H1 (cell line): ENCODE measurements at regions not wholly inside any gene's neighbourhood (a gene's known extent, or its start where the extent isn't known, plus 50 kb on each side); places are given as distances from the start of the nearest gene placed in this dataset.

ENCODE experiments used
- CTCF ChIA-PET: fragments of 300-600 bp; sonication (Branson Sonifier 250); formaldehyde crosslinking; loops from one replicate; lab custom pipeline; 2021; ENCODE audit not compliant: partially characterized antibody; lab: Charles Lee
- POLR2A ChIA-PET: fragments of 300-600 bp; sonication (Branson Sonifier 250); formaldehyde crosslinking; loops from one replicate; lab custom pipeline; 2021; ENCODE audit warnings: inconsistent platforms; ENCODE audit not compliant: partially characterized antibody; lab: Charles Lee
- DNase-seq, 2 experiments: peaks; one replicate each; pipeline versions ENCODE4 v3.0.0 to v3.0.0-alpha.2; 2010 to 2022; ENCODE audit warnings: low spot score in 2 of 2, low read depth in 1 of 2, mixed read lengths in 1 of 2
- FAIRE-seq: peaks from 2 replicates; lab custom pipeline; 2011; peaks lifted over from hg19 to GRCh38; lab: Jason Lieb, UNC
- H2AFZ ChIP-seq: 2 replicates; pipeline ENCODE4 v1.8.1; 2012; ENCODE audit warnings: low read length, inconsistent platforms
- H2AK5ac ChIP-seq: 2 replicates; pipeline ENCODE4 v1.6.1; 2013; ENCODE audit warnings: low read depth, low read length
- H2BK120ac ChIP-seq: replicated peaks from 2 replicates; pipeline ENCODE3; 2013; ENCODE audit warnings: low read depth, low read length, inconsistent platforms
- H2BK12ac ChIP-seq: 2 replicates; pipeline ENCODE4 v1.6.1; 2013; ENCODE audit warnings: low read depth, low read length
- H2BK15ac ChIP-seq: 2 replicates; pipeline ENCODE4 v1.6.1; 2013; ENCODE audit warnings: low read length
- H2BK20ac ChIP-seq: 2 replicates; pipeline ENCODE4 v1.6.1; 2013; ENCODE audit warnings: low read length
- H2BK5ac ChIP-seq: 2 replicates; pipeline ENCODE4 v1.6.1; 2013; ENCODE audit warnings: low read depth, low read length
- H3K14ac ChIP-seq: 2 replicates; pipeline ENCODE4 v1.6.1; 2013; ENCODE audit warnings: inconsistent platforms; ENCODE audit not compliant: insufficient read length
- H3K18ac ChIP-seq: 2 replicates; pipeline ENCODE4 v1.6.1; 2013; ENCODE audit warnings: low read length; ENCODE audit errors: extremely low read depth
- H3K23ac ChIP-seq: 2 replicates; pipeline ENCODE4 v1.6.1; 2013; ENCODE audit warnings: inconsistent platforms; ENCODE audit not compliant: insufficient read length
- H3K23me2 ChIP-seq: 2 replicates; pipeline ENCODE4 v1.6.1; 2013; ENCODE audit warnings: low read depth, low read length
- H3K27ac ChIP-seq: 2 replicates; pipeline ENCODE4 v1.6.1; 2011; ENCODE audit warnings: low read depth, low read length, inconsistent platforms
- H3K27me3 ChIP-seq, 4 experiments: replicated peaks in 1 of 4; 1 replicate in 1 of 4; 2 replicates in 3 of 4; pipeline versions ENCODE4 v1.6.1 to v1.8.1; 2011 to 2013; ENCODE audit warnings: low read length in 3 of 4, mild to moderate bottlenecking in 3 of 4, inconsistent platforms in 2 of 4, mixed read lengths in 2 of 4, moderate library complexity in 1 of 4; ENCODE audit not compliant: control insufficient read depth in 3 of 4, insufficient read depth in 3 of 4; ENCODE audit errors: extremely low read depth in 1 of 4
- H3K36me3 ChIP-seq, 4 experiments: 2 replicates each; pipeline versions ENCODE4 v1.6.1 to v1.8.1; 2011 to 2013; ENCODE audit warnings: mild to moderate bottlenecking in 4 of 4, low read length in 3 of 4, moderate library complexity in 2 of 4, control low read depth in 1 of 4, inconsistent platforms in 1 of 4; ENCODE audit not compliant: insufficient read depth in 4 of 4, control insufficient read depth in 2 of 4
- H3K4ac ChIP-seq: replicated peaks from 2 replicates; pipeline ENCODE3; 2013; ENCODE audit warnings: low read length, low read depth, mixed read lengths, inconsistent platforms; ENCODE audit not compliant: insufficient read length
- H3K4me1 ChIP-seq, 4 experiments: replicated peaks in 1 of 4; 1 replicate in 1 of 4; 2 replicates in 3 of 4; pipeline versions ENCODE4 v1.6.1 to v1.8.1; 2011 to 2013; ENCODE audit warnings: low read length in 3 of 4, inconsistent platforms in 2 of 4, mixed read lengths in 1 of 4; ENCODE audit not compliant: insufficient read depth in 4 of 4, control insufficient read depth in 3 of 4
- H3K4me2 ChIP-seq, 2 experiments: 2 replicates each; pipeline versions ENCODE4 v1.6.1 to v1.8.1; 2011 to 2013; ENCODE audit warnings: low read depth in 2 of 2, low read length in 2 of 2, control low read depth in 1 of 2, inconsistent platforms in 1 of 2, mild to moderate bottlenecking in 1 of 2; ENCODE audit not compliant: insufficient read depth in 1 of 2
- H3K4me3 ChIP-seq, 4 experiments: fragments of 200-600, 300-600 bp in 1 of 4; sonication (generic), shearing (Covaris generic), sonication (Bioruptor Twin) in 1 of 4; 2 replicates each; pipeline versions ENCODE4 v1.5.1 to v1.8.1; 2011 to 2016; ENCODE audit warnings: low read length in 4 of 4, low read depth in 3 of 4, control low read depth in 2 of 4, inconsistent platforms in 2 of 4, mild to moderate bottlenecking in 2 of 4, mixed read lengths in 1 of 4, moderate library complexity in 1 of 4; ENCODE audit not compliant: insufficient read depth in 2 of 4; ENCODE audit errors: extremely low read depth in 1 of 4
- H3K56ac ChIP-seq: replicated peaks from 2 replicates; pipeline ENCODE3; 2013; ENCODE audit warnings: low read depth, mild to moderate bottlenecking, mixed read lengths, low read length, inconsistent platforms; ENCODE audit not compliant: insufficient read length
- H3K79me1 ChIP-seq: 2 replicates; pipeline ENCODE4 v1.6.1; 2013; ENCODE audit warnings: low read depth, low read length, control low read depth
- H3K79me2 ChIP-seq, 2 experiments: 2 replicates each; pipeline versions ENCODE4 v1.6.1 to v1.8.1; 2012 to 2013; ENCODE audit warnings: low read length in 2 of 2, mild to moderate bottlenecking in 2 of 2, inconsistent platforms in 1 of 2; ENCODE audit not compliant: insufficient read depth in 2 of 2, control insufficient read depth in 1 of 2
- H3K9ac ChIP-seq, 4 experiments: replicated peaks in 1 of 4; 1 replicate in 1 of 4; 2 replicates in 3 of 4; pipeline versions ENCODE4 v1.6.1 to v1.8.1; 2011 to 2013; ENCODE audit warnings: low read depth in 3 of 4, low read length in 3 of 4, control low read depth in 2 of 4, mild to moderate bottlenecking in 2 of 4, moderate library complexity in 2 of 4, inconsistent platforms in 1 of 4; ENCODE audit errors: extremely low read depth in 1 of 4
- H3K9me3 ChIP-seq, 2 experiments: 2 replicates each; pipeline versions ENCODE4 v1.6.1 to v1.8.1; 2012 to 2013; ENCODE audit warnings: mild to moderate bottlenecking in 2 of 2, moderate library complexity in 2 of 2, control low read depth in 1 of 2, inconsistent platforms in 1 of 2, low read depth in 1 of 2, low read length in 1 of 2, mixed read lengths in 1 of 2; ENCODE audit not compliant: insufficient read depth in 2 of 2
- H4K20me1 ChIP-seq, 2 experiments: replicated peaks in 1 of 2; 2 replicates each; pipeline versions ENCODE3 to v1.8.1; 2011 to 2013; ENCODE audit warnings: inconsistent platforms in 2 of 2, low read length in 2 of 2, mild to moderate bottlenecking in 1 of 2; ENCODE audit not compliant: insufficient read depth in 2 of 2, control insufficient read depth in 1 of 2
- H4K5ac ChIP-seq: 2 replicates; pipeline ENCODE4 v1.6.1; 2013; ENCODE audit warnings: low read length, low read depth, mixed read lengths, inconsistent platforms; ENCODE audit not compliant: insufficient read length
- H4K8ac ChIP-seq: 2 replicates; pipeline ENCODE4 v1.8.0; 2013; ENCODE audit warnings: mild to moderate bottlenecking, moderate library complexity, low read length, inconsistent platforms; ENCODE audit not compliant: insufficient read depth; ENCODE audit errors: extremely low read depth
- H4K91ac ChIP-seq: replicated peaks from 2 replicates; pipeline ENCODE3; 2013; ENCODE audit warnings: low read length, mixed read lengths, inconsistent platforms; ENCODE audit not compliant: insufficient read length
- RAD21 ChIP-seq, 2 experiments: IDR thresholded peaks in 1 of 2; conservative IDR thresholded peaks in 1 of 2; 2 replicates each; pipeline ENCODE4 v1.6.1; 2011; ENCODE audit warnings: low read depth in 2 of 2, low read length in 2 of 2, improper control_type of control experiment in 1 of 2, inconsistent platforms in 1 of 2, mild to moderate bottlenecking in 1 of 2, moderate library complexity in 1 of 2
- SAP30 ChIP-seq: fragments of 300-600 bp; sonication (generic); IDR thresholded peaks from 2 replicates; pipeline ENCODE4 v1.7.1; 2012; ENCODE audit warnings: low read length, moderate library complexity, mild to moderate bottlenecking, inconsistent platforms; ENCODE audit not compliant: insufficient read depth, insufficient replicate concordance
- WGBS, 2 experiments: shearing (Covaris generic) in 1 of 2; methylation state at CpG; one replicate each; pipeline versions ENCODE4 v1.1.6 to v1.1.7; 2013 to 2015; ENCODE audit warnings: low lambda C conversion rate in 2 of 2, mixed read lengths in 2 of 2, inconsistent platforms in 1 of 2, low coverage in 1 of 2, missing lambda C conversion rate in 1 of 2; ENCODE audit not compliant: insufficient replicate concordance in 2 of 2, insufficient coverage in 1 of 2, insufficient read length in 1 of 2; ENCODE audit errors: extremely low coverage in 1 of 2, missing lambda C conversion rate in 1 of 2; 5-methylcytosine and 5-hydroxymethylcytosine counted together

GRCh38 chr22:47476231-47476630 is 713.8 kb downstream of the TBC1D22A start:
- no peak overlapping the region for H2AFZ ChIP-seq
- TF ChIP-seq SAP30 (no peak), RAD21 (IDR thresholded peaks at IDR 0.05 in 1 of 2, conservative IDR thresholded peaks at IDR 0.05 in 1 of 2; ENCODE audit: low read depth in 2 of 2, low read length in 2 of 2) (no peak)
- TF ChIP-seq, all 59 proteins: peak for 0
- no peak overlapping the region for H3K4ac ChIP-seq
- H3K79me1 ChIP-seq: no peaks in the 10 kb centered on the region
- no peak overlapping the region for H2BK20ac ChIP-seq
- no peak overlapping the region for H3K56ac ChIP-seq
- H3K36me3 ChIP-seq: no peaks in the 10 kb centered on the region
- no peak overlapping the region for H3K9ac ChIP-seq
- H2BK12ac ChIP-seq: no peak overlapping the region
- H3K27ac ChIP-seq: no peak overlapping the region
- H4K20me1 ChIP-seq: no peaks in the 10 kb centered on the region
- H3K14ac ChIP-seq: no peak overlapping the region
- no peaks in the 10 kb centered on the region for H3K79me2 ChIP-seq
- H3K23ac ChIP-seq: no peak overlapping the region
- POLR2A ChIA-PET: no interaction called here
- H3K4me3 ChIP-seq: no peak overlapping the region
- H3K4me1 ChIP-seq: no peaks in the 10 kb centered on the region
- 94% methylated on average over 3 of the region's 3 CpGs; no CpG with 5 or more reads in 1 of the 2 experiments for WGBS, 2 experiments
- CTCF ChIA-PET: no interaction called here
- H3K23me2 ChIP-seq: no peaks in the 10 kb centered on the region
- H2BK120ac ChIP-seq: no peak overlapping the region
- no peak overlapping the region for H4K8ac ChIP-seq
- no peak overlapping the region for H3K4me2 ChIP-seq
- no peak overlapping the region for H2BK15ac ChIP-seq
- H2AK5ac ChIP-seq: no peak overlapping the region
- no peak overlapping the region for H4K91ac ChIP-seq
- H2BK5ac ChIP-seq: no peak overlapping the region
- FAIRE-seq (no peak), DNase-seq (no peak)
- H3K18ac ChIP-seq: no peak overlapping the region
- H3K9me3 ChIP-seq: peaks cover 67 to 78% of the 10 kb centered on the region in 2 experiments
- H4K5ac ChIP-seq: no peak overlapping the region
- no peaks in the 10 kb centered on the region for H3K27me3 ChIP-seq
